HFFc6 (cell line): ENCODE measurements at regions not wholly inside any gene's neighbourhood (a gene's known extent, or its start where the extent isn't known, plus 50 kb on each side); places are given as distances from the start of the nearest gene placed in this dataset.

Source experiments
- DNase-seq: peaks from one replicate; pipeline ENCODE4 v3.0.0-alpha.2; 2018
- H3K27ac Mint-ChIP-seq: 2 replicates; pipeline ENCODE4 v1.8.0; 2020; ENCODE audit warnings: mild to moderate bottlenecking, mixed read lengths
- H3K27me3 Mint-ChIP-seq: 2 replicates; pipeline ENCODE4 v1.8.0; 2021; ENCODE audit warnings: mild to moderate bottlenecking, moderate library complexity, mixed read lengths; ENCODE audit not compliant: insufficient read depth
- H3K36me3 Mint-ChIP-seq: 2 replicates; pipeline ENCODE4 v1.8.0; 2021; ENCODE audit warnings: low read depth, mixed read lengths
- H3K4me1 Mint-ChIP-seq: 2 replicates; pipeline ENCODE4 v1.8.0; 2020; ENCODE audit warnings: low read depth, mixed read lengths
- H3K4me3 Mint-ChIP-seq: 2 replicates; pipeline ENCODE4 v1.8.0; 2020; ENCODE audit warnings: mild to moderate bottlenecking, moderate library complexity, mixed read lengths
- H3K9me3 Mint-ChIP-seq: 2 replicates; pipeline ENCODE4 v1.8.0; 2020; ENCODE audit warnings: mild to moderate bottlenecking, mixed read lengths
- CTCF ChIP-seq: fragments of 200-600 bp; sonication (generic); IDR thresholded peaks from 2 replicates; pipeline ENCODE4 v1.5.0; 2021; ENCODE audit warnings: antibody characterized with exemption, mild to moderate bottlenecking

- DNase-seq, result no peak
- Mint-ChIP-seq H3K36me3 (no peaks in the 10 kb centered on the region), H3K9me3 (no peaks in the 10 kb centered on the region; the same call in none of the 2 replicates), H3K27ac (no peak overlapping the region), H3K4me1 (no peaks in the 10 kb centered on the region), H3K27me3 (no peaks in the 10 kb centered on the region), H3K4me3 (no peak overlapping the region)
- no peak for TF ChIP-seq CTCF
Observed at GRCh38 chr18:41456831-41457230, 498.2 kb upstream of the PIK3C3 start.

GRCh38 chr18:41449612-41450011, 505.4 kb upstream of the PIK3C3 start:
- H3K9me3 Mint-ChIP-seq, result peaks cover 22% of the 10 kb centered on the region
- no peak overlapping the region for H3K4me3 Mint-ChIP-seq
- H3K27ac Mint-ChIP-seq, result no peak overlapping the region
- no peak for TF ChIP-seq CTCF
- no peaks in the 10 kb centered on the region for H3K27me3 Mint-ChIP-seq
- no peak for DNase-seq
- H3K36me3 Mint-ChIP-seq, result no peaks in the 10 kb centered on the region
- H3K4me1 Mint-ChIP-seq, result no peaks in the 10 kb centered on the region

GRCh38 chr18:41444943-41445342, 510.1 kb upstream of the PIK3C3 start:
- no peak for DNase-seq
- H3K27me3 Mint-ChIP-seq, result no peaks in the 10 kb centered on the region
- no peak overlapping the region for H3K4me3 Mint-ChIP-seq
- TF ChIP-seq CTCF, result no peak
- H3K4me1 Mint-ChIP-seq, result no peaks in the 10 kb centered on the region
- peaks cover 16% of the 10 kb centered on the region for H3K9me3 Mint-ChIP-seq
- no peaks in the 10 kb centered on the region for H3K36me3 Mint-ChIP-seq
- no peak overlapping the region for H3K27ac Mint-ChIP-seq

GRCh38 chr18:41436772-41437171, 518.3 kb upstream of the PIK3C3 start:
- no peak for DNase-seq
- no peaks in the 10 kb centered on the region for H3K36me3 Mint-ChIP-seq
- H3K4me3 Mint-ChIP-seq, result no peak overlapping the region
- H3K9me3 Mint-ChIP-seq, result peaks cover 15% of the 10 kb centered on the region
- H3K4me1 Mint-ChIP-seq, result no peaks in the 10 kb centered on the region
- TF ChIP-seq CTCF, result no peak
- no peaks in the 10 kb centered on the region for H3K27me3 Mint-ChIP-seq
- H3K27ac Mint-ChIP-seq, result no peak overlapping the region

GRCh38 chr18:41418598-41418997, 536.4 kb upstream of the PIK3C3 start:
- Mint-ChIP-seq H3K27me3 (no peaks in the 10 kb centered on the region; the same call in none of the 2 replicates), H3K9me3 (peaks cover 9% of the 10 kb centered on the region; the same call in 1 of the 2 replicates), H3K27ac (no peak overlapping the region), H3K4me1 (no peaks in the 10 kb centered on the region), H3K4me3 (no peak overlapping the region), H3K36me3 (no peaks in the 10 kb centered on the region)
- TF ChIP-seq CTCF, result no peak
- DNase-seq, result no peak

- no peak overlapping the region for H3K27ac Mint-ChIP-seq
Observed at GRCh38 chr18:41416044-41416443, 539.0 kb upstream of the PIK3C3 start.

More at GRCh38 chr18:41416044-41416443, 539.0 kb upstream of the PIK3C3 start:
- no peak for DNase-seq
- Mint-ChIP-seq H3K9me3 (peaks cover 9% of the 10 kb centered on the region; the same call in 1 of the 2 replicates), H3K27me3 (no peaks in the 10 kb centered on the region; the same call in none of the 2 replicates), H3K36me3 (no peaks in the 10 kb centered on the region), H3K4me1 (no peaks in the 10 kb centered on the region), H3K4me3 (no peak overlapping the region)
- TF ChIP-seq CTCF, result no peak
